ENCODE measurements at regions not wholly inside any gene's neighbourhood (a gene's known extent, or its start where the extent isn't known, plus 50 kb on each side); places are given as distances from the start of the nearest gene placed in this dataset.

DNA sequence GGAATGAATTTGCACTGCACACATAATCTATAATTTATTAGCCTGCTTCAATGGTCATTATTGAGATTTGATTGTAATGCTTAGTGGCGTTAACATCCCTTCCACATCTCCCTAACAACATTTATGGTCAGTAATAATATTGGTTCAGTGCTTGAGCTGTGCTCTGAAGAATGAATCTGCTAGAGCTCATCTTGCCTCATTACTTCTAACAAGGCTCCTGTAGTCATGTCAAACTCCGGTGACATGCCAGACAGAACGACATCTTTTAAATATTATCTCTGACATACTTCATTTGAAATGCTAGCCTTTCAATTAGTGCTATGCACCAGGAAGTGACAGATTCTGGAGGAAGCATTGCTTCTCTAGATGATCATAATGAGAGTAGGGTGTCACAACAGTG is 240.3 kb upstream of the BTBD3 start:
- TF ChIP-seq GATA2 (IDR thresholded peaks at IDR 0.05; ENCODE audit: low read depth, low read length) (no peak), GATA3 (IDR thresholded peaks at IDR 0.05; ENCODE audit: low read depth, low read length) (no peak)

All from SH-SY5Y (cell line).